Lower leg skin (tissue), 3 donors: ENCODE measurements at regions not wholly inside any gene's neighbourhood (a gene's known extent, or its start where the extent isn't known, plus 50 kb on each side); places are given as distances from the start of the nearest gene placed in this dataset.

Experiments
- POLR2A ChIP-seq, 2 donors: fragments of 450-650 bp; IDR thresholded peaks; one replicate each; pipeline ENCODE4 v1.6.1; 2016 to 2017; ENCODE audit warnings: antibody characterized with exemption in 2 of 2, mild to moderate bottlenecking in 1 of 2, moderate library complexity in 1 of 2
- TF ChIP-seq, protein P1 (sequence below), 3 donors: fragments of 450-650 bp; IDR thresholded peaks; one replicate each; pipeline ENCODE4 v1.5.1; 2016; ENCODE audit warnings: antibody characterized with exemption in 3 of 3, mild to moderate bottlenecking in 3 of 3, moderate library complexity in 2 of 3

DNA sequence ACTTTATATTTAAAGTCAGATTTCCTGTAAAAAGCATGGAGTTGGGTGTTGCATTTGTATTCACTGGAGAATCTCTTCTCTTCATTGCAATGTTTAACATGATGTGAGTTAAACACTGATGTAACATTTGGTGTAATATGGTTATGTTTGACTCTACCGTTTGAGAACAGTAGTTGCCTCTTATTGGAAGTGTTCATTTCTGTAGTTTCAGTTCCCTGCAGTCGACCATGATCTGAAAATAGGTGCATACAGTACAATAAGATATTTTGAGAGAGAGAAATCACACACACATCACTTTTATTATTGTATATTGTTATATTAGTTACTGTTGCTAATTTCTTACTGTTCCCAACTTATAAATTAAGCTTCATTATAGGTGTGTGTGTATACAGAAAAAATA, 105.2 kb upstream of the SPACA7 start:
- TF ChIP-seq POLR2A (IDR thresholded peaks at IDR 0.05) = no peak
- TF ChIP-seq, protein P1, sequence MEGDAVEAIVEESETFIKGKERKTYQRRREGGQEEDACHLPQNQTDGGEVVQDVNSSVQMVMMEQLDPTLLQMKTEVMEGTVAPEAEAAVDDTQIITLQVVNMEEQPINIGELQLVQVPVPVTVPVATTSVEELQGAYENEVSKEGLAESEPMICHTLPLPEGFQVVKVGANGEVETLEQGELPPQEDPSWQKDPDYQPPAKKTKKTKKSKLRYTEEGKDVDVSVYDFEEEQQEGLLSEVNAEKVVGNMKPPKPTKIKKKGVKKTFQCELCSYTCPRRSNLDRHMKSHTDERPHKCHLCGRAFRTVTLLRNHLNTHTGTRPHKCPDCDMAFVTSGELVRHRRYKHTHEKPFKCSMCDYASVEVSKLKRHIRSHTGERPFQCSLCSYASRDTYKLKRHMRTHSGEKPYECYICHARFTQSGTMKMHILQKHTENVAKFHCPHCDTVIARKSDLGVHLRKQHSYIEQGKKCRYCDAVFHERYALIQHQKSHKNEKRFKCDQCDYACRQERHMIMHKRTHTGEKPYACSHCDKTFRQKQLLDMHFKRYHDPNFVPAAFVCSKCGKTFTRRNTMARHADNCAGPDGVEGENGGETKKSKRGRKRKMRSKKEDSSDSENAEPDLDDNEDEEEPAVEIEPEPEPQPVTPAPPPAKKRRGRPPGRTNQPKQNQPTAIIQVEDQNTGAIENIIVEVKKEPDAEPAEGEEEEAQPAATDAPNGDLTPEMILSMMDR (IDR thresholded peaks at IDR 0.05) = no peak
